ENCODE measurements at regions not wholly inside any gene's neighbourhood (a gene's known extent, or its start where the extent isn't known, plus 50 kb on each side); places are given as distances from the start of the nearest gene placed in this dataset.

DNA sequence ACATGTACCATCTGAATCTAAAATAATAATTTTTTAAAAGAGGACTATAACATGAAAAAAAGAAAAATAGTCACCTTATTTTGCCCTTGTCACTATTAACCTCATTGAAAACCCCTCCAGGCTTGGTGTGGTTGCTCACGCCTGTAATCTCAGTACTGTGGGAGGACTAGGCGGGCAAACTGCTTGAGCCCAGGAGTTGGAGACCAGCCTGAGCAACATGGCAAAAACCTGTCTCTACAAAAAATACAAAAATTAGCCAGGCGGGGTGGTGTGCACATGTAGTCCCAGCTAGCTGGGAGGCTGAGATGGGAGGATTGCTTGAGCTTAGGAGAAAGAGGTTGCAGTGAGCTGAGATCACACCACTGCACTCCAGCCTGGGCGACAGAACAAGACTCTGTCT, 126.3 kb upstream of the KRAS start:
- ATAC-seq = no peak
- Histone ChIP-seq H3K36me3 (no peaks in the 10 kb centered on the region), H3K4me1 (no peaks in the 10 kb centered on the region), H3K9me3 (no peaks in the 10 kb centered on the region), H3K27me3 (no peaks in the 10 kb centered on the region), H3K4me3 (no peak overlapping the region), H3K27ac (no peak overlapping the region)
- in situ Hi-C loops (cut with MboI; ENCODE audit: low sequenced_read_pairs in 4 of 4) (no loop called here), intact Hi-C loops (cut with DNase I; ENCODE audit: low total_unique reads) (no loop called here)
- TF ChIP-seq POLR2A (IDR thresholded peaks at IDR 0.05) = no peak
- TF ChIP-seq, protein P1, sequence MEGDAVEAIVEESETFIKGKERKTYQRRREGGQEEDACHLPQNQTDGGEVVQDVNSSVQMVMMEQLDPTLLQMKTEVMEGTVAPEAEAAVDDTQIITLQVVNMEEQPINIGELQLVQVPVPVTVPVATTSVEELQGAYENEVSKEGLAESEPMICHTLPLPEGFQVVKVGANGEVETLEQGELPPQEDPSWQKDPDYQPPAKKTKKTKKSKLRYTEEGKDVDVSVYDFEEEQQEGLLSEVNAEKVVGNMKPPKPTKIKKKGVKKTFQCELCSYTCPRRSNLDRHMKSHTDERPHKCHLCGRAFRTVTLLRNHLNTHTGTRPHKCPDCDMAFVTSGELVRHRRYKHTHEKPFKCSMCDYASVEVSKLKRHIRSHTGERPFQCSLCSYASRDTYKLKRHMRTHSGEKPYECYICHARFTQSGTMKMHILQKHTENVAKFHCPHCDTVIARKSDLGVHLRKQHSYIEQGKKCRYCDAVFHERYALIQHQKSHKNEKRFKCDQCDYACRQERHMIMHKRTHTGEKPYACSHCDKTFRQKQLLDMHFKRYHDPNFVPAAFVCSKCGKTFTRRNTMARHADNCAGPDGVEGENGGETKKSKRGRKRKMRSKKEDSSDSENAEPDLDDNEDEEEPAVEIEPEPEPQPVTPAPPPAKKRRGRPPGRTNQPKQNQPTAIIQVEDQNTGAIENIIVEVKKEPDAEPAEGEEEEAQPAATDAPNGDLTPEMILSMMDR (IDR thresholded peaks at IDR 0.05 in 4 of 5, conservative IDR thresholded peaks at IDR 0.05 in 1 of 5) = no peak
- no peak for DNase-seq

DNA sequence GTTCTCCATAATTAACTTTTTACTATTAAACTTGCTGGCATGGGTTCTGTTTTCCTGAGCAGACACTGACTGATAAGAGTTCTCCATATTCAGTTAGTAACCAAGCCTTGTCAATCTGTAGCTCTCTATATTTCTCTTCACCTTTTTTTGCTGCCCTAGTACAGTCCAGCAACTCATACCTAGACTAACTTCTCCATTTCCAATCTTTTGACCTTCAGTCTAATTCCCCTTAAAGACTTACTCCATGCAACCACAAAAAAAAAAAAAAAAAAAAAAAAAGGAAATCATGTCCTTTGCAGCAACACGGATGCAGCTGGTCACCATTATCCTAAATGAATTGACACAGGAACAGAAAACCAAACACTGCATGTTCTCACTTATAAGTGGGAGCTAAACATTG, 125.7 kb upstream of the KRAS start:
- in situ Hi-C loops (cut with MboI; ENCODE audit: low sequenced_read_pairs in 4 of 4) (no loop called here), intact Hi-C loops (cut with DNase I; ENCODE audit: low total_unique reads) (no loop called here)
- no peak for DNase-seq
- Histone ChIP-seq H3K4me3 (no peak overlapping the region), H3K27ac (no peak overlapping the region), H3K36me3 (no peaks in the 10 kb centered on the region), H3K9me3 (no peaks in the 10 kb centered on the region), H3K27me3 (no peaks in the 10 kb centered on the region), H3K4me1 (no peaks in the 10 kb centered on the region)
- no peak for ATAC-seq
- TF ChIP-seq, protein P1 (IDR thresholded peaks at IDR 0.05 in 4 of 5, conservative IDR thresholded peaks at IDR 0.05 in 1 of 5) = no peak
- TF ChIP-seq POLR2A (IDR thresholded peaks at IDR 0.05) = no peak

GRCh38 chr12:25372969-25373817, 122.5 kb upstream of the KRAS start:
- Histone ChIP-seq H3K27ac (no peak overlapping the region), H3K36me3 (no peaks in the 10 kb centered on the region), H3K9me3 (no peaks in the 10 kb centered on the region), H3K4me1 (no peaks in the 10 kb centered on the region), H3K27me3 (no peaks in the 10 kb centered on the region), H3K4me3 (no peak overlapping the region)
- in situ Hi-C loops (cut with MboI; ENCODE audit: low sequenced_read_pairs in 4 of 4) (no loop called here), intact Hi-C loops (cut with DNase I; ENCODE audit: low total_unique reads) (no loop called here)
- TF ChIP-seq, protein P1 (IDR thresholded peaks at IDR 0.05 in 4 of 5, conservative IDR thresholded peaks at IDR 0.05 in 1 of 5) = no peak
- no peak for TF ChIP-seq POLR2A (IDR thresholded peaks at IDR 0.05)
- DNase-seq = no peak
- ATAC-seq = no peak

DNA sequence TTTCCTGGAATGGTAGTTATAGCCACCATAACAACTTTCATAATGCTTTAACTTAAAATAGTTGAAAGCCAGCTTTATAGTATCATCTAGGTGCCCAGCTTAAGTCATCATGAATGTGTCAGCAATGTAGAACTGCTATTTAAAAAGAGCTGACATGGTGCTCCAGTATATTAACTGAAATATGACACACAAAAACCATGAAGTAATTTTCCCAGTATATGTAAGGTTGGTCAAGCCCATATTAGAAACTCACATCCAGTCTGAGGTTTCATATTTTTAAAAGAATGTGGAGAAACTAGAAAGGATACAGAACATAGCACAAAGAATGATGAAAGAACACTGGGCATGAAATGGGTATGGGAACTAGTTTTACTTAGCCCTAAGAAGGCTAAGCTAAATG, 121.3 kb upstream of the KRAS start:
- DNase-seq (no peak), ATAC-seq (peak; percentile 56 to 62)
- no peak for TF ChIP-seq POLR2A (IDR thresholded peaks at IDR 0.05)
- TF ChIP-seq, protein P1 (IDR thresholded peaks at IDR 0.05 in 4 of 5, conservative IDR thresholded peaks at IDR 0.05 in 1 of 5) = no peak
- Histone ChIP-seq H3K9me3 (no peaks in the 10 kb centered on the region), H3K36me3 (no peaks in the 10 kb centered on the region), H3K4me3 (no peak overlapping the region), H3K4me1 (no peaks in the 10 kb centered on the region), H3K27me3 (no peaks in the 10 kb centered on the region), H3K27ac (no peak overlapping the region)
- in situ Hi-C loops (cut with MboI; ENCODE audit: low sequenced_read_pairs in 4 of 4) (no loop called here), intact Hi-C loops (cut with DNase I; ENCODE audit: low total_unique reads) (no loop called here)

All from gastrocnemius medialis (tissue), 4 donors.